ENCODE measurements at regions not wholly inside any gene's neighbourhood (a gene's known extent, or its start where the extent isn't known, plus 50 kb on each side); places are given as distances from the start of the nearest gene placed in this dataset.

DNA sequence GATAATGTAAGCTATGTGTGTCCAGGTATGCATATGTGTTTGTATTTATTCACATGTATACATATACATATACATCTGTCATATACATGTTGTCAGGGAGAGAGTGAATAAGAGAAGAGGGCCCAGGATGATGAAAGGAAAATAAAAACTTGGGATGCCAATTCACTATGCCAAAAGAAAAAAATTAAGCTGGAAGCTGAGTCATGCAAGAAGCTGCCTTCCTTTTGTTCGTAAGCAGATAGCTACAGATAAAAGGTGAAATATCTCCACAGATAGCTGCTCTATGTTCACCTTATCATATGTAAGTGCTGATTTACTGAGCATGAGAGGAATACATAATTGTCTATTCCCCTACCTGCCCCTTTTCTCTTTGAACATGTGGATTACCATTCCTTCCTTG, 579.9 kb downstream of the EPM2A start:
- TF ChIP-seq TAF1 (IDR thresholded peaks at IDR 0.05; ENCODE audit: low read depth): no peak
- no peak for TF ChIP-seq CEBPB (IDR thresholded peaks at IDR 0.05)
- TF ChIP-seq MAX (IDR thresholded peaks at IDR 0.05): no peak
- TF ChIP-seq YY1 (IDR thresholded peaks at IDR 0.05; ENCODE audit: low read depth): no peak
- no peak for TF ChIP-seq FOXM1 (IDR thresholded peaks at IDR 0.05; ENCODE audit: borderline replicate concordance, low read depth)
- no peak for TF ChIP-seq TEAD4 (IDR thresholded peaks at IDR 0.05)
- TF ChIP-seq, protein P1, sequence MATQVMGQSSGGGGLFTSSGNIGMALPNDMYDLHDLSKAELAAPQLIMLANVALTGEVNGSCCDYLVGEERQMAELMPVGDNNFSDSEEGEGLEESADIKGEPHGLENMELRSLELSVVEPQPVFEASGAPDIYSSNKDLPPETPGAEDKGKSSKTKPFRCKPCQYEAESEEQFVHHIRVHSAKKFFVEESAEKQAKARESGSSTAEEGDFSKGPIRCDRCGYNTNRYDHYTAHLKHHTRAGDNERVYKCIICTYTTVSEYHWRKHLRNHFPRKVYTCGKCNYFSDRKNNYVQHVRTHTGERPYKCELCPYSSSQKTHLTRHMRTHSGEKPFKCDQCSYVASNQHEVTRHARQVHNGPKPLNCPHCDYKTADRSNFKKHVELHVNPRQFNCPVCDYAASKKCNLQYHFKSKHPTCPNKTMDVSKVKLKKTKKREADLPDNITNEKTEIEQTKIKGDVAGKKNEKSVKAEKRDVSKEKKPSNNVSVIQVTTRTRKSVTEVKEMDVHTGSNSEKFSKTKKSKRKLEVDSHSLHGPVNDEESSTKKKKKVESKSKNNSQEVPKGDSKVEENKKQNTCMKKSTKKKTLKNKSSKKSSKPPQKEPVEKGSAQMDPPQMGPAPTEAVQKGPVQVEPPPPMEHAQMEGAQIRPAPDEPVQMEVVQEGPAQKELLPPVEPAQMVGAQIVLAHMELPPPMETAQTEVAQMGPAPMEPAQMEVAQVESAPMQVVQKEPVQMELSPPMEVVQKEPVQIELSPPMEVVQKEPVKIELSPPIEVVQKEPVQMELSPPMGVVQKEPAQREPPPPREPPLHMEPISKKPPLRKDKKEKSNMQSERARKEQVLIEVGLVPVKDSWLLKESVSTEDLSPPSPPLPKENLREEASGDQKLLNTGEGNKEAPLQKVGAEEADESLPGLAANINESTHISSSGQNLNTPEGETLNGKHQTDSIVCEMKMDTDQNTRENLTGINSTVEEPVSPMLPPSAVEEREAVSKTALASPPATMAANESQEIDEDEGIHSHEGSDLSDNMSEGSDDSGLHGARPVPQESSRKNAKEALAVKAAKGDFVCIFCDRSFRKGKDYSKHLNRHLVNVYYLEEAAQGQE (IDR thresholded peaks at IDR 0.05; ENCODE audit: low read depth): no peak
- TF ChIP-seq EP300 (IDR thresholded peaks at IDR 0.05; ENCODE audit: borderline replicate concordance): no peak
- no peak for TF ChIP-seq USF1 (IDR thresholded peaks at IDR 0.05)
- no peak for TF ChIP-seq NFIC (IDR thresholded peaks at IDR 0.05)
- TF ChIP-seq TCF12 (IDR thresholded peaks at IDR 0.05; ENCODE audit: low read depth): no peak
- no peak for TF ChIP-seq RAD21 (IDR thresholded peaks at IDR 0.05; ENCODE audit: low read depth)
- TF ChIP-seq ZBTB7A (IDR thresholded peaks at IDR 0.05; ENCODE audit: low read depth): no peak
